DOHH2 (cell line): ENCODE measurements at regions not wholly inside any gene's neighbourhood (a gene's known extent, or its start where the extent isn't known, plus 50 kb on each side); places are given as distances from the start of the nearest gene placed in this dataset.

Source experiments
- H3F3A ChIP-seq: fragments of 200-600 bp; sonication (generic), shearing (Covaris generic); 2 replicates; pipeline ENCODE4 v1.6.0; 2016; ENCODE audit warnings: antibody characterized with exemption, mild to moderate bottlenecking; ENCODE audit not compliant: control insufficient read depth, insufficient read depth
- H3K27ac ChIP-seq: fragments of 200-600 bp; sonication (generic); 2 replicates; pipeline ENCODE4 v1.5.1; 2014; ENCODE audit warnings: low read depth, mild to moderate bottlenecking, low read length, moderate library complexity
- H3K27me3 ChIP-seq: fragments of 200-600 bp; sonication (generic); 2 replicates; pipeline ENCODE4 v1.6.1; 2014; ENCODE audit warnings: mild to moderate bottlenecking, low read length, mixed read lengths; ENCODE audit not compliant: control insufficient read depth
- H3K36me3 ChIP-seq: fragments of 200-600 bp; sonication (generic); 2 replicates; pipeline ENCODE4 v1.6.1; 2014; ENCODE audit warnings: mild to moderate bottlenecking, low read length, moderate library complexity, mixed read lengths; ENCODE audit not compliant: control insufficient read depth
- H3K4me1 ChIP-seq: fragments of 200-600 bp; sonication (generic); 2 replicates; pipeline ENCODE4 v1.6.1; 2014; ENCODE audit warnings: mild to moderate bottlenecking, low read length, mixed read lengths; ENCODE audit not compliant: control insufficient read depth
- H3K4me2 ChIP-seq: fragments of 200-600 bp; sonication (generic); 2 replicates; pipeline ENCODE4 v1.6.0; 2014; ENCODE audit warnings: mild to moderate bottlenecking, low read length, moderate library complexity
- H3K4me3 ChIP-seq: fragments of 200-600 bp; sonication (generic); 2 replicates; pipeline ENCODE4 v1.5.1; 2014; ENCODE audit warnings: mild to moderate bottlenecking, low read length, mixed read lengths
- H3K79me2 ChIP-seq: fragments of 200-600 bp; sonication (generic); 2 replicates; pipeline ENCODE4 v1.6.1; 2014; ENCODE audit warnings: mild to moderate bottlenecking, low read length, mixed read lengths; ENCODE audit not compliant: control insufficient read depth
- H3K9me2 ChIP-seq: fragments of 200-600 bp; sonication (generic); replicated peaks from 2 replicates; pipeline ENCODE4 v1.6.1; 2014; ENCODE audit warnings: mild to moderate bottlenecking, low read length, mixed read lengths; ENCODE audit not compliant: control insufficient read depth
- H3K9me3 ChIP-seq: fragments of 200-600 bp; sonication (generic); 2 replicates; pipeline ENCODE4 v1.6.1; 2014; ENCODE audit warnings: antibody characterized with exemption, low read length, mixed read lengths; ENCODE audit not compliant: control insufficient read depth, insufficient read depth
- H4K20me1 ChIP-seq: fragments of 200-600 bp; sonication (generic); 2 replicates; pipeline ENCODE4 v1.6.0; 2014; ENCODE audit warnings: low read depth, mild to moderate bottlenecking, antibody characterized with exemption, low read length, moderate library complexity; ENCODE audit not compliant: control insufficient read depth, insufficient read depth
- EZH2phosphoT487 ChIP-seq: fragments of 200-600 bp; sonication (generic); IDR thresholded peaks from 2 replicates; pipeline ENCODE4 v1.6.1; 2017; ENCODE audit warnings: borderline replicate concordance, mild to moderate bottlenecking, antibody characterized with exemption, low read length, moderate library complexity, mixed read lengths
- TF ChIP-seq, protein P1 (sequence below): fragments of 200-600 bp; sonication (generic); IDR thresholded peaks from one replicate; pipeline ENCODE4 v1.5.1; 2014; ENCODE audit warnings: antibody characterized with exemption, mild to moderate bottlenecking, low read depth, low read length; ENCODE audit not compliant: poor library complexity, severe bottlenecking

DNA sequence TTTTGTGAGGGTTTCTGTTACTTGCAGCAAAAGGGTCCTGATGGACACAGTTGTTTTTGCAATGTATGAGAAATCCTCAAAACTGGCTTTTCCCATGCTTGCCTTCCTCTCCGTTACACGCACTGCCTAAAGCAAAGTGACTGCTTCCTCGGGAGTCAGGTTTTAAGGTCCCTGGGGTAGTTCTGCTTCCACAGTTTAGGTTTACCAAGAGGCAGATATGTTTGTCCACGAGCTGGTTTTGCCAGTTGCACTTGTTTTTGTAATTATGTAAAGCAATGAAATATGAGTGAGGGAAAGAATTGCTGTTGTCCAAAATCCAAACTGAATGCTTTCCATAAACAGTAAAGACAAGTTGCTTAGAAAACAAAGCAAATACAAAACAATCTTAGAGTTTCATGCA lies 290.7 kb upstream of the AMIGO2 start:
- H3K4me3 ChIP-seq, result no peak overlapping the region
- H3K9me3 ChIP-seq, result no peaks in the 10 kb centered on the region
- H3K36me3 ChIP-seq, result no peaks in the 10 kb centered on the region
- no peak overlapping the region for H3K4me2 ChIP-seq
- H3K27me3 ChIP-seq, result peaks cover 5% of the 10 kb centered on the region
- no peaks in the 10 kb centered on the region for H3K9me2 ChIP-seq
- H3K27ac ChIP-seq, result no peak overlapping the region
- H3F3A ChIP-seq, result no peaks in the 10 kb centered on the region
- no peaks in the 10 kb centered on the region for H3K4me1 ChIP-seq
- no peaks in the 10 kb centered on the region for H3K79me2 ChIP-seq
- no peaks in the 10 kb centered on the region for H4K20me1 ChIP-seq
- TF ChIP-seq, protein P1, sequence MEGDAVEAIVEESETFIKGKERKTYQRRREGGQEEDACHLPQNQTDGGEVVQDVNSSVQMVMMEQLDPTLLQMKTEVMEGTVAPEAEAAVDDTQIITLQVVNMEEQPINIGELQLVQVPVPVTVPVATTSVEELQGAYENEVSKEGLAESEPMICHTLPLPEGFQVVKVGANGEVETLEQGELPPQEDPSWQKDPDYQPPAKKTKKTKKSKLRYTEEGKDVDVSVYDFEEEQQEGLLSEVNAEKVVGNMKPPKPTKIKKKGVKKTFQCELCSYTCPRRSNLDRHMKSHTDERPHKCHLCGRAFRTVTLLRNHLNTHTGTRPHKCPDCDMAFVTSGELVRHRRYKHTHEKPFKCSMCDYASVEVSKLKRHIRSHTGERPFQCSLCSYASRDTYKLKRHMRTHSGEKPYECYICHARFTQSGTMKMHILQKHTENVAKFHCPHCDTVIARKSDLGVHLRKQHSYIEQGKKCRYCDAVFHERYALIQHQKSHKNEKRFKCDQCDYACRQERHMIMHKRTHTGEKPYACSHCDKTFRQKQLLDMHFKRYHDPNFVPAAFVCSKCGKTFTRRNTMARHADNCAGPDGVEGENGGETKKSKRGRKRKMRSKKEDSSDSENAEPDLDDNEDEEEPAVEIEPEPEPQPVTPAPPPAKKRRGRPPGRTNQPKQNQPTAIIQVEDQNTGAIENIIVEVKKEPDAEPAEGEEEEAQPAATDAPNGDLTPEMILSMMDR, result no peak
- TF ChIP-seq EZH2phosphoT487, result no peak

- Histone ChIP-seq H3K27ac (no peak overlapping the region), H3K9me2 (no peaks in the 10 kb centered on the region), H4K20me1 (no peaks in the 10 kb centered on the region), H3K27me3 (no peaks in the 10 kb centered on the region; the same call in 1 of the 2 replicates), H3K4me1 (no peaks in the 10 kb centered on the region), H3K9me3 (no peaks in the 10 kb centered on the region), H3K79me2 (no peaks in the 10 kb centered on the region), H3K4me3 (no peak overlapping the region), H3F3A (no peaks in the 10 kb centered on the region), H3K36me3 (no peaks in the 10 kb centered on the region), H3K4me2 (no peak overlapping the region)
- TF ChIP-seq, protein P1, result no peak
- no peak for TF ChIP-seq EZH2phosphoT487
Observed at GRCh38 chr12:47369085-47369484, 289.3 kb upstream of the AMIGO2 start.

DNA sequence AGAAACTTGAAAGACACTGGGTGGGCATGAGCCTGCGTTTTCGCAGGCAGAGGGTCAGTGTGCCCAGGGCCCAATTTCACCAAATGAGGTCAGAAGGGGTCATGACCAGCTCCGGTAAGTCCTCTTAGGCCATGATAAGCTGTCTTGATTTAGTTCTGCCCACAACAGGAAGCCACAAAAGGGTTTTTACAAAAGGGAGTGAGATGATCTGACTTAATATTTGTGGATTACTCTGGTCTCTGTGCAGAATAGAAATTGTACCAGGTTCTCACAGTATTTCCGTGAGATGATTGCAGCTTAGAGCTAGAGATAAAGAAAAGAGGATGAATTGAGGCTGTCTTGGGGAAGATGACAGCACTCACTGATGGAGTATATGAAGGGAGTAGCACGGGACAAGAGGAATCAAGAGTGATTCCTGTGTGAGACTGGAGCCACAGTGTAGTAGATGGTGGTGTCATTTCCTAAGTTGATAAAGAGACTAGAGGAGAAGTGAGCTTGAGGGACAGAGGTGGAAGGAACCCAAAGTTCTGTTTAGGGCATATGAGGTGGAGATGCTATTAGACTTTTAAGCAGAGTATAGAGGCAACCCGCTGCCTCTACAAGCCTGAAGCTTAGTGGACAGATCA lies 288.3 kb upstream of the AMIGO2 start:
- H3K9me2 ChIP-seq, result no peaks in the 10 kb centered on the region
- no peak overlapping the region for H3K27ac ChIP-seq
- H3K4me1 ChIP-seq, result no peaks in the 10 kb centered on the region
- no peaks in the 10 kb centered on the region for H3K79me2 ChIP-seq
- no peak for TF ChIP-seq EZH2phosphoT487
- TF ChIP-seq, protein P1, result no peak
- H4K20me1 ChIP-seq, result no peaks in the 10 kb centered on the region
- H3K4me2 ChIP-seq, result no peak overlapping the region
- no peaks in the 10 kb centered on the region for H3F3A ChIP-seq
- no peaks in the 10 kb centered on the region for H3K36me3 ChIP-seq
- no peaks in the 10 kb centered on the region; the same call in 1 of the 2 replicates for H3K27me3 ChIP-seq
- no peaks in the 10 kb centered on the region for H3K9me3 ChIP-seq
- H3K4me3 ChIP-seq, result no peak overlapping the region
